ENCODE measurements at regions not wholly inside any gene's neighbourhood (a gene's known extent, or its start where the extent isn't known, plus 50 kb on each side); places are given as distances from the start of the nearest gene placed in this dataset.

DNA sequence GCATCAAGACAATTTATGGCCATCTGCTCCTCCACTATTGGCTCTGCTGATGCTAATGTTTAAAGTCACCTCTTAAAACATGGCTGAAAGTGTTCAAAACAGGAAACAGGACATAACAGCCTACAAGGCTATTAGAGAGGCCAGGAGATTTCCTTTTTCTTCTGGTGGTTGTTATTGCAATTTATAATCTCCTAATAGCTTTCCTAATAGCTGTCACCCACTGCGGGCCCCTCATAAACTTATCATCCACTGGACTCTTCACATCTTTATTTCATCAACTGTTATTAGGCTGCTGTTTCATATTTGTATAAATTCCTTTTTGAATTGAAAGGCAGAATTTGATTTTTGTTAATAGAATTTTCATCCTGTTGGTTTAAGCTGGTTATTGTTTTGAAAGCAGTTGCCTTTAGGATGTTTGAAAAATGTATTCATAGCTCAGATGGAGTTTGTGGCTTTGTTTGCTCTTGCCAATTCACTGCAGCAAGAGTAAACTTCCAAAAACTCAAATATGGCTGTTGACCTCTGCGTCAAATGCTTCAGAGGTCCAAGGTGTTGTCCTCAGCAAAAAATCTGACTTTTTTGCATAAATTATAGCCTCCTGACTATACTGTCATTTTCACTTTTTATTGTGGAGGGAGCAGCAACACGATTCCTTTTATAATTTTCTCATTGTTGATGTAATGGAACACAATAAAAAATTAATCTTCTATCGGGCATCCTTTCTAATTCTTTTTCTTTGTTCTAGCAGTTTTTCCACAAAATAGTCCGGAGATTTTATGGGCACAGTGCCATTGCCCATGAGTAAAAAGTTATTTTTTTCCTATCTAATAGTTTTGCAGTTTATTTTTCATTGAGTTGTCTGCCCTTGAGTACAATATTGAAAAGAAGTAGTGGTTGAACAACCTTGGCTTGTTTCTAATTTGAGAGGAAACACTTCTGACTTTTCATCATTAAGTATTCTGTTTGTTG is 69.3 kb downstream of the MAT2B start:
- no peak overlapping the region for H3K9ac ChIP-seq (ENCODE audit: low read depth in 1 of 2, low read length in 2 of 2)
- H3K4me1 ChIP-seq (ENCODE audit: control insufficient read depth in 4 of 4, insufficient read depth in 4 of 4, low read length in 3 of 4): no peaks in the 10 kb centered on the region
- H3K36me3 ChIP-seq (ENCODE audit: control insufficient read depth in 4 of 4, insufficient read depth in 3 of 4, low read depth in 1 of 4, low read length in 3 of 4): no peaks in the 10 kb centered on the region
- peaks cover 0 to 4% (median 0%) of the 10 kb centered on the region in 4 donors for H3K27me3 ChIP-seq (ENCODE audit: control insufficient read depth in 4 of 4, insufficient read depth in 4 of 4, low read length in 3 of 4)
- H3K4me3 ChIP-seq (ENCODE audit: low read depth in 1 of 3, low read length in 3 of 3): no peak overlapping the region
- no peak for TF ChIP-seq EGR1 (IDR thresholded peaks at IDR 0.05; ENCODE audit: low read depth in 2 of 2)
- TF ChIP-seq NR2F2 (IDR thresholded peaks at IDR 0.05): no peak
- TF ChIP-seq FOXA1 (IDR thresholded peaks at IDR 0.05): no peak
- TF ChIP-seq HNF4G (IDR thresholded peaks at IDR 0.05): no peak
- TF ChIP-seq, protein P1, sequence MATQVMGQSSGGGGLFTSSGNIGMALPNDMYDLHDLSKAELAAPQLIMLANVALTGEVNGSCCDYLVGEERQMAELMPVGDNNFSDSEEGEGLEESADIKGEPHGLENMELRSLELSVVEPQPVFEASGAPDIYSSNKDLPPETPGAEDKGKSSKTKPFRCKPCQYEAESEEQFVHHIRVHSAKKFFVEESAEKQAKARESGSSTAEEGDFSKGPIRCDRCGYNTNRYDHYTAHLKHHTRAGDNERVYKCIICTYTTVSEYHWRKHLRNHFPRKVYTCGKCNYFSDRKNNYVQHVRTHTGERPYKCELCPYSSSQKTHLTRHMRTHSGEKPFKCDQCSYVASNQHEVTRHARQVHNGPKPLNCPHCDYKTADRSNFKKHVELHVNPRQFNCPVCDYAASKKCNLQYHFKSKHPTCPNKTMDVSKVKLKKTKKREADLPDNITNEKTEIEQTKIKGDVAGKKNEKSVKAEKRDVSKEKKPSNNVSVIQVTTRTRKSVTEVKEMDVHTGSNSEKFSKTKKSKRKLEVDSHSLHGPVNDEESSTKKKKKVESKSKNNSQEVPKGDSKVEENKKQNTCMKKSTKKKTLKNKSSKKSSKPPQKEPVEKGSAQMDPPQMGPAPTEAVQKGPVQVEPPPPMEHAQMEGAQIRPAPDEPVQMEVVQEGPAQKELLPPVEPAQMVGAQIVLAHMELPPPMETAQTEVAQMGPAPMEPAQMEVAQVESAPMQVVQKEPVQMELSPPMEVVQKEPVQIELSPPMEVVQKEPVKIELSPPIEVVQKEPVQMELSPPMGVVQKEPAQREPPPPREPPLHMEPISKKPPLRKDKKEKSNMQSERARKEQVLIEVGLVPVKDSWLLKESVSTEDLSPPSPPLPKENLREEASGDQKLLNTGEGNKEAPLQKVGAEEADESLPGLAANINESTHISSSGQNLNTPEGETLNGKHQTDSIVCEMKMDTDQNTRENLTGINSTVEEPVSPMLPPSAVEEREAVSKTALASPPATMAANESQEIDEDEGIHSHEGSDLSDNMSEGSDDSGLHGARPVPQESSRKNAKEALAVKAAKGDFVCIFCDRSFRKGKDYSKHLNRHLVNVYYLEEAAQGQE (IDR thresholded peaks at IDR 0.05): no peak
- no peaks in the 10 kb centered on the region for H3K9me3 ChIP-seq (ENCODE audit: control insufficient read depth in 4 of 4, low read length in 3 of 4)
- 72% methylated on average over 5 of the region's 5 CpGs for WGBS
- no peak for DNase-seq (ENCODE audit: low spot score)
- H3K27ac ChIP-seq (ENCODE audit: low read depth in 1 of 2, low read length in 2 of 2): no peak overlapping the region

DNA sequence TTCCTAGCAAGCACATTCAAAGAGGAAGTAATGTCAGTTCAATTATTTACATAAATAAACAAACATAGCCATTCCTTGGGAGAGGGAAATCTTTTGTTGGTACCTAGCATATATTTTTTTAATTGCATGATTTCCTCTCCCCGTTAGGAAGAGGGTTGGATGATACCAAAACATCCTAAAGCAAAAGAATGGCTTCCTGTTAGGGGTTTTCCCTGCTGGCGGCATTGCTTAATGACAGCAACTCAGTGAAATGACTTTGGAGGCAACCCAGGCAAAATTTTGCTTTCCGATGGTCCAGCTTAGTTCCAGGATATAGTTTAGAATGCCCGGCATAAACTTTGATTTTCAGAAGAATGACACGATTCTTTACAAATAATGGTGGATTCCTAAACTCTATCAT is 73.2 kb downstream of the MAT2B start:
- H3K4me1 ChIP-seq (ENCODE audit: control insufficient read depth in 4 of 4, insufficient read depth in 4 of 4, low read length in 3 of 4): peaks cover 0 to 4% (median 0%) of the 10 kb centered on the region in 4 donors
- 63% methylated on average over 5 of the region's 5 CpGs for WGBS
- TF ChIP-seq, protein P2, sequence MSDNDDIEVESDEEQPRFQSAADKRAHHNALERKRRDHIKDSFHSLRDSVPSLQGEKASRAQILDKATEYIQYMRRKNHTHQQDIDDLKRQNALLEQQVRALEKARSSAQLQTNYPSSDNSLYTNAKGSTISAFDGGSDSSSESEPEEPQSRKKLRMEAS (IDR thresholded peaks at IDR 0.05): no peak
- H3K27me3 ChIP-seq (ENCODE audit: control insufficient read depth in 4 of 4, insufficient read depth in 4 of 4, low read length in 3 of 4): no peaks in the 10 kb centered on the region
- H3K27ac ChIP-seq (ENCODE audit: low read depth in 1 of 2, low read length in 2 of 2): no peak overlapping the region
- no peak overlapping the region for H3K4me3 ChIP-seq (ENCODE audit: low read depth in 1 of 3, low read length in 3 of 3)
- no peak for DNase-seq (ENCODE audit: low spot score)
- H3K9me3 ChIP-seq (ENCODE audit: control insufficient read depth in 4 of 4, low read length in 3 of 4): no peaks in the 10 kb centered on the region
- no peak overlapping the region for H3K9ac ChIP-seq (ENCODE audit: low read depth in 1 of 2, low read length in 2 of 2)
- H3K36me3 ChIP-seq (ENCODE audit: control insufficient read depth in 4 of 4, insufficient read depth in 3 of 4, low read depth in 1 of 4, low read length in 3 of 4): no peaks in the 10 kb centered on the region

DNA sequence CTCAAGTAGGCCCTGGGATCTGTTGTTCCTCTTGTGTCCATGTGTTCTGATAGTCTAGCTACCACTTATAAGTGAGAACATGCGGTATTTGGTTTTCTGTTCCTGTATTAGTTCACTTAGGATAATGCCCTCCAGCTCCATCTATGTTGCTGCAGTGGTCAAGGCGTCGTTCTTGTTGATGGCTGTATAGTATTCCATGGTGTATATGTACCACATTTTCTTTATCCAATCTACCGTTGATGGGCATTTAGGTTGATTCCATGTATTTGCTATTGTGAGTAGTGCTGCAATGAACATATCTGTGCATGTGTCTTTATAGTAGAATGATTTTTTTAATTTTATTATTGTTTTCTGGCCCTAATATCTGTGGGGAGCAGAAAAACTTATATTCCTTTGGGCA is 74.3 kb downstream of the MAT2B start:
- WGBS: 89% methylated on average over 4 of the region's 4 CpGs
- no peaks in the 10 kb centered on the region for H3K9me3 ChIP-seq (ENCODE audit: control insufficient read depth in 4 of 4, low read length in 3 of 4)
- H3K4me3 ChIP-seq (ENCODE audit: low read depth in 1 of 3, low read length in 3 of 3): no peak overlapping the region
- H3K27ac ChIP-seq (ENCODE audit: low read depth in 1 of 2, low read length in 2 of 2): no peak overlapping the region
- H3K9ac ChIP-seq (ENCODE audit: low read depth in 1 of 2, low read length in 2 of 2): no peak overlapping the region
- no peaks in the 10 kb centered on the region for H3K36me3 ChIP-seq (ENCODE audit: control insufficient read depth in 4 of 4, insufficient read depth in 3 of 4, low read depth in 1 of 4, low read length in 3 of 4)
- peaks cover 0 to 4% (median 0%) of the 10 kb centered on the region in 4 donors for H3K4me1 ChIP-seq (ENCODE audit: control insufficient read depth in 4 of 4, insufficient read depth in 4 of 4, low read length in 3 of 4)
- no peaks in the 10 kb centered on the region for H3K27me3 ChIP-seq (ENCODE audit: control insufficient read depth in 4 of 4, insufficient read depth in 4 of 4, low read length in 3 of 4)
- TF ChIP-seq NR2F2 (IDR thresholded peaks at IDR 0.05) (no peak), GABPA (IDR thresholded peaks at IDR 0.05 in 1 of 2, conservative IDR thresholded peaks at IDR 0.05 in 1 of 2) (no peak), JUND (IDR thresholded peaks at IDR 0.05) (no peak), YY1 (IDR thresholded peaks at IDR 0.05) (no peak), SP1 (IDR thresholded peaks at IDR 0.05) (no peak), RXRA (IDR thresholded peaks at IDR 0.05) (no peak), HNF4G (IDR thresholded peaks at IDR 0.05) (no peak), FOXA2 (IDR thresholded peaks at IDR 0.05) (no peak), TAF1 (conservative IDR thresholded peaks at IDR 0.05) (no peak), FOXA1 (IDR thresholded peaks at IDR 0.05) (no peak), RAD21 (IDR thresholded peaks at IDR 0.05) (no peak)
- DNase-seq (ENCODE audit: low spot score): no peak

All from liver (tissue), 7 donors.